Upper lobe of left lung (tissue), 6 donors: ENCODE measurements at regions not wholly inside any gene's neighbourhood (a gene's known extent, or its start where the extent isn't known, plus 50 kb on each side); places are given as distances from the start of the nearest gene placed in this dataset.
"Not testable (repeated sequence)": the region's sequence is repeated elsewhere in the genome, so short reads cannot be mapped to it uniquely, and the experiment has no call there.

Experiments used
- ATAC-seq, 2 donors: fragments of 200-7000 bp; cut with Tn5 transposase; one replicate each; pipeline ENCODE4 v1.9.1; 2022; ENCODE audit warnings: mild to moderate bottlenecking in 2 of 2, moderate library complexity in 2 of 2; ENCODE audit not compliant: low FRiP score in 2 of 2
- DNase-seq, 2 donors: peaks; one replicate each; pipeline ENCODE4 v3.0.0-alpha.2; 2019 to 2020
- H3K27ac ChIP-seq, 4 donors: fragments of 200-600 bp; sonication (generic); one replicate each; pipeline ENCODE4 v1.5.1; 2016 to 2019
- H3K27me3 ChIP-seq, 4 donors: fragments of 200-600 bp; sonication (generic); one replicate each; pipeline ENCODE4 v1.5.1; 2017 to 2019
- H3K36me3 ChIP-seq, 4 donors: fragments of 200-600 bp; sonication (generic); one replicate each; pipeline ENCODE4 v1.5.1; 2016 to 2019
- H3K4me1 ChIP-seq, 4 donors: fragments of 200-600 bp; sonication (generic); one replicate each; pipeline ENCODE4 v1.5.1; 2018 to 2019
- H3K4me3 ChIP-seq, 4 donors: fragments of 200-600 bp; sonication (generic); one replicate each; pipeline ENCODE4 v1.5.1; 2017 to 2019; ENCODE audit warnings: mild to moderate bottlenecking in 2 of 4, moderate library complexity in 1 of 4
- H3K9me3 ChIP-seq, 4 donors: fragments of 200-600 bp; sonication (generic); one replicate each; pipeline ENCODE4 v1.5.1; 2018 to 2019
- CTCF ChIP-seq, 6 experiments: fragments of 450-650 bp in 4 of 6; fragments of 200-600 bp in 2 of 6; sonication (generic) in 2 of 6; IDR thresholded peaks; one replicate each; pipeline ENCODE4 v1.5.1; 2016 to 2019; ENCODE audit warnings: antibody characterized with exemption in 6 of 6
- EP300 ChIP-seq, 4 donors: sonication (generic); formaldehyde crosslinking; IDR thresholded peaks; one replicate each; pipeline ENCODE4 v1.5.1; 2017; ENCODE audit warnings: antibody characterized with exemption in 4 of 4, control low read depth in 2 of 4
- POLR2A ChIP-seq, 4 donors: fragments of 450-650 bp; IDR thresholded peaks; one replicate each; pipeline ENCODE4 v1.5.1; 2016 to 2017; ENCODE audit warnings: antibody characterized with exemption in 4 of 4, mild to moderate bottlenecking in 2 of 4
- POLR2AphosphoS5 ChIP-seq, 2 donors: sonication (generic); formaldehyde crosslinking; IDR thresholded peaks; one replicate each; pipeline ENCODE4 v1.5.1; 2017; ENCODE audit warnings: antibody characterized with exemption in 2 of 2
- WGBS, 2 donors: methylation state at CpG; one replicate each; pipeline ENCODE4 v1.1.5; 2017 to 2018; 5-methylcytosine and 5-hydroxymethylcytosine counted together
- donor health status: DM: no; HTN: no; CAD: no; lungs with moderate emphysema.
- donor health status: DM: no; HTN: yes; CAD: no; lungs with severe emphysema.

- no peak for DNase-seq
- Histone ChIP-seq H3K4me3 (no peak overlapping the region), H3K36me3 (no peaks in the 10 kb centered on the region), H3K9me3 (no peaks in the 10 kb centered on the region), H3K27me3 (no peaks in the 10 kb centered on the region), H3K4me1 (no peaks in the 10 kb centered on the region), H3K27ac (no peak overlapping the region)
- ATAC-seq: no peak
- TF ChIP-seq POLR2AphosphoS5 (IDR thresholded peaks at IDR 0.05) (no peak), EP300 (IDR thresholded peaks at IDR 0.05) (no peak), POLR2A (IDR thresholded peaks at IDR 0.05) (no peak), CTCF (IDR thresholded peaks at IDR 0.05) (no peak)
These were observed 102.3 kb downstream of the ZFY start for GRCh38 chrY:3037471-3037870.

- ATAC-seq: no peak
- H3K27me3 ChIP-seq: no peaks in the 10 kb centered on the region
- H3K9me3 ChIP-seq: no peaks in the 10 kb centered on the region
These were observed 105.2 kb downstream of the ZFY start for GRCh38 chrY:3040415-3040814.

GRCh38 chrY:3041985-3042384 is 106.8 kb downstream of the ZFY start:
- no peaks in the 10 kb centered on the region for H3K27me3 ChIP-seq
- H3K27ac ChIP-seq: no peak overlapping the region
- no peaks in the 10 kb centered on the region for H3K4me1 ChIP-seq
- H3K4me3 ChIP-seq: no peak overlapping the region
- ATAC-seq: no peak
- DNase-seq: no peak
- no peaks in the 10 kb centered on the region for H3K36me3 ChIP-seq
- H3K9me3 ChIP-seq: no peaks in the 10 kb centered on the region
- no peak for TF ChIP-seq EP300 (IDR thresholded peaks at IDR 0.05)
- TF ChIP-seq CTCF (IDR thresholded peaks at IDR 0.05): no peak
- no peak for TF ChIP-seq POLR2A (IDR thresholded peaks at IDR 0.05)
- no peak for TF ChIP-seq POLR2AphosphoS5 (IDR thresholded peaks at IDR 0.05)

More at GRCh38 chrY:3040415-3040814, 105.2 kb downstream of the ZFY start:
- no peak for TF ChIP-seq EP300 (IDR thresholded peaks at IDR 0.05)
- TF ChIP-seq POLR2AphosphoS5 (IDR thresholded peaks at IDR 0.05): no peak
- no peak for TF ChIP-seq POLR2A (IDR thresholded peaks at IDR 0.05)
- TF ChIP-seq CTCF (IDR thresholded peaks at IDR 0.05): no peak
- Histone ChIP-seq H3K36me3 (no peaks in the 10 kb centered on the region), H3K27ac (no peak overlapping the region), H3K4me1 (no peaks in the 10 kb centered on the region), H3K4me3 (no peak overlapping the region)
- WGBS, 2 donors: no CpG with 5 or more reads among the region's 3 CpGs
- no peak for DNase-seq

- ATAC-seq (no peak), DNase-seq (no peak)
- Histone ChIP-seq H3K27ac (no peak overlapping the region), H3K27me3 (no peaks in the 10 kb centered on the region), H3K4me3 (no peak overlapping the region), H3K9me3 (no peaks in the 10 kb centered on the region), H3K36me3 (no peaks in the 10 kb centered on the region), H3K4me1 (no peaks in the 10 kb centered on the region)
- WGBS, 2 donors: 56% methylated on average over 5 of the region's 5 CpGs; no CpG with 5 or more reads in 1 of the 2 donors
- TF ChIP-seq POLR2AphosphoS5 (IDR thresholded peaks at IDR 0.05) (no peak), POLR2A (IDR thresholded peaks at IDR 0.05) (no peak), CTCF (IDR thresholded peaks at IDR 0.05) (no peak), EP300 (IDR thresholded peaks at IDR 0.05) (no peak)
These were observed 107.7 kb downstream of the ZFY start for GRCh38 chrY:3042901-3043300.

- Histone ChIP-seq H3K27me3 (no peaks in the 10 kb centered on the region), H3K4me1 (no peaks in the 10 kb centered on the region), H3K4me3 (no peak overlapping the region), H3K27ac (no peak overlapping the region), H3K36me3 (no peaks in the 10 kb centered on the region), H3K9me3 (no peaks in the 10 kb centered on the region)
- no peak for DNase-seq
- no peak for TF ChIP-seq POLR2A (IDR thresholded peaks at IDR 0.05)
- no peak for TF ChIP-seq POLR2AphosphoS5 (IDR thresholded peaks at IDR 0.05)
- ATAC-seq: no peak
- 82% methylated on average over 1 of the region's 2 CpGs; no CpG with 5 or more reads in 1 of the 2 donors for WGBS, 2 donors
These were observed 109.9 kb downstream of the ZFY start for GRCh38 chrY:3045048-3045447.

- H3K27me3 ChIP-seq, H3K4me1 ChIP-seq, H3K27ac ChIP-seq, H3K36me3 ChIP-seq, ATAC-seq, H3K9me3 ChIP-seq, H3K4me3 ChIP-seq, DNase-seq: not testable (repeated sequence)
- WGBS, 2 donors: no CpG with 5 or more reads among the region's 1 CpG
These were observed 120.3 kb downstream of the ZFY start for GRCh38 chrY:3055496-3055895.

GRCh38 chrY:3058342-3058741 is 123.2 kb downstream of the ZFY start:
- not testable (repeated sequence) for H3K36me3 ChIP-seq, ATAC-seq, H3K9me3 ChIP-seq, H3K4me3 ChIP-seq, H3K4me1 ChIP-seq, H3K27ac ChIP-seq, H3K27me3 ChIP-seq, DNase-seq

GRCh38 chrY:3060671-3061070 is 125.5 kb downstream of the ZFY start:
- H3K9me3 ChIP-seq, H3K4me3 ChIP-seq, H3K4me1 ChIP-seq, H3K27me3 ChIP-seq, H3K36me3 ChIP-seq, DNase-seq, ATAC-seq, H3K27ac ChIP-seq: not testable (repeated sequence)
- WGBS, 2 donors: 92% methylated on average over 1 of the region's 1 CpG; no CpG with 5 or more reads in 1 of the 2 donors

- ATAC-seq, DNase-seq: not testable (repeated sequence)
- 100% methylated on average over 1 of the region's 2 CpGs; no CpG with 5 or more reads in 1 of the 2 donors for WGBS, 2 donors
These were observed 153.0 kb downstream of the ZFY start for GRCh38 chrY:3088149-3088548.

More at GRCh38 chrY:3088149-3088548, 153.0 kb downstream of the ZFY start:
- H3K36me3 ChIP-seq, H3K4me3 ChIP-seq, H3K27ac ChIP-seq, H3K4me1 ChIP-seq, H3K27me3 ChIP-seq, H3K9me3 ChIP-seq: not testable (repeated sequence)
